NB4 (cell line): ENCODE measurements at regions not wholly inside any gene's neighbourhood (a gene's known extent, or its start where the extent isn't known, plus 50 kb on each side); places are given as distances from the start of the nearest gene placed in this dataset.

Source experiments
- MYC ChIP-seq: IDR thresholded peaks from 2 replicates; pipeline ENCODE4 v1.6.1; 2011; ENCODE audit warnings: low read depth, low read length
- POLR2A ChIP-seq: IDR thresholded peaks from 2 replicates; pipeline ENCODE4 v1.6.1; 2011; ENCODE audit warnings: mild to moderate bottlenecking; ENCODE audit not compliant: insufficient read length; ENCODE audit errors: extremely low read depth
- TF ChIP-seq, protein P1 (sequence below): IDR thresholded peaks from one replicate; pipeline ENCODE4 v1.5.1; 2012; ENCODE audit warnings: low read depth, low read length
- TF ChIP-seq, protein P2 (sequence below): IDR thresholded peaks from 2 replicates; pipeline ENCODE4 v1.6.1; 2011; ENCODE audit warnings: low read depth, low read length

DNA sequence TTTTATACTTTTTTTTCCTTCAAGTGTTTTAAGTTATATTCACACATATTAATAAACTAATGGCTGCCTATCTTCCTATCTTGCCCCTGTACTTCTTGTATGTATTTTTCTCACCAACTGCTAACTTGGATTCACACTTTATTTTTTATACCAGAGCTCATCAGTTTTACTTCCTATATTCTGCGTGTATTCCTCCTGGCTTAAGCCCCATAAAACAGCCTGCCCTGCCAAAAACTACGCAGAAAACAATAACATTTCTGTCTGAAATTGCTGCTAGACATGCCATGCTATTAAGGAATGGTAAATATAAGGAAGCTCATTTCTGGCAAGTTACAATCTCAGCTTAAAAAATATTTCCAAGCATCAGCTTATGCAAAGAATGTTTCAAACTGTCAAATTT is 172.3 kb downstream of the UBE2E3 start:
- TF ChIP-seq, protein P1, sequence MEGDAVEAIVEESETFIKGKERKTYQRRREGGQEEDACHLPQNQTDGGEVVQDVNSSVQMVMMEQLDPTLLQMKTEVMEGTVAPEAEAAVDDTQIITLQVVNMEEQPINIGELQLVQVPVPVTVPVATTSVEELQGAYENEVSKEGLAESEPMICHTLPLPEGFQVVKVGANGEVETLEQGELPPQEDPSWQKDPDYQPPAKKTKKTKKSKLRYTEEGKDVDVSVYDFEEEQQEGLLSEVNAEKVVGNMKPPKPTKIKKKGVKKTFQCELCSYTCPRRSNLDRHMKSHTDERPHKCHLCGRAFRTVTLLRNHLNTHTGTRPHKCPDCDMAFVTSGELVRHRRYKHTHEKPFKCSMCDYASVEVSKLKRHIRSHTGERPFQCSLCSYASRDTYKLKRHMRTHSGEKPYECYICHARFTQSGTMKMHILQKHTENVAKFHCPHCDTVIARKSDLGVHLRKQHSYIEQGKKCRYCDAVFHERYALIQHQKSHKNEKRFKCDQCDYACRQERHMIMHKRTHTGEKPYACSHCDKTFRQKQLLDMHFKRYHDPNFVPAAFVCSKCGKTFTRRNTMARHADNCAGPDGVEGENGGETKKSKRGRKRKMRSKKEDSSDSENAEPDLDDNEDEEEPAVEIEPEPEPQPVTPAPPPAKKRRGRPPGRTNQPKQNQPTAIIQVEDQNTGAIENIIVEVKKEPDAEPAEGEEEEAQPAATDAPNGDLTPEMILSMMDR, result no peak
- no peak for TF ChIP-seq POLR2A
- TF ChIP-seq, protein P2, sequence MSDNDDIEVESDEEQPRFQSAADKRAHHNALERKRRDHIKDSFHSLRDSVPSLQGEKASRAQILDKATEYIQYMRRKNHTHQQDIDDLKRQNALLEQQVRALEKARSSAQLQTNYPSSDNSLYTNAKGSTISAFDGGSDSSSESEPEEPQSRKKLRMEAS, result no peak
- no peak for TF ChIP-seq MYC
